H1 (cell line): ENCODE measurements at regions not wholly inside any gene's neighbourhood (a gene's known extent, or its start where the extent isn't known, plus 50 kb on each side); places are given as distances from the start of the nearest gene placed in this dataset.

Experiments used
- CTCF ChIA-PET: fragments of 300-600 bp; sonication (Branson Sonifier 250); formaldehyde crosslinking; loops from one replicate; lab custom pipeline; 2021; ENCODE audit not compliant: partially characterized antibody; lab: Charles Lee
- POLR2A ChIA-PET: fragments of 300-600 bp; sonication (Branson Sonifier 250); formaldehyde crosslinking; loops from one replicate; lab custom pipeline; 2021; ENCODE audit warnings: inconsistent platforms; ENCODE audit not compliant: partially characterized antibody; lab: Charles Lee
- DNase-seq, 2 experiments: peaks; one replicate each; pipeline versions ENCODE4 v3.0.0 to v3.0.0-alpha.2; 2010 to 2022; ENCODE audit warnings: low spot score in 2 of 2, low read depth in 1 of 2, mixed read lengths in 1 of 2
- FAIRE-seq: peaks from 2 replicates; lab custom pipeline; 2011; peaks lifted over from hg19 to GRCh38; lab: Jason Lieb, UNC
- H2AFZ ChIP-seq: 2 replicates; pipeline ENCODE4 v1.8.1; 2012; ENCODE audit warnings: low read length, inconsistent platforms
- H2AK5ac ChIP-seq: 2 replicates; pipeline ENCODE4 v1.6.1; 2013; ENCODE audit warnings: low read depth, low read length
- H2BK120ac ChIP-seq: replicated peaks from 2 replicates; pipeline ENCODE3; 2013; ENCODE audit warnings: low read depth, low read length, inconsistent platforms
- H2BK12ac ChIP-seq: 2 replicates; pipeline ENCODE4 v1.6.1; 2013; ENCODE audit warnings: low read depth, low read length
- H2BK15ac ChIP-seq: 2 replicates; pipeline ENCODE4 v1.6.1; 2013; ENCODE audit warnings: low read length
- H2BK20ac ChIP-seq: 2 replicates; pipeline ENCODE4 v1.6.1; 2013; ENCODE audit warnings: low read length
- H2BK5ac ChIP-seq: 2 replicates; pipeline ENCODE4 v1.6.1; 2013; ENCODE audit warnings: low read depth, low read length
- H3K14ac ChIP-seq: 2 replicates; pipeline ENCODE4 v1.6.1; 2013; ENCODE audit warnings: inconsistent platforms; ENCODE audit not compliant: insufficient read length
- H3K18ac ChIP-seq: 2 replicates; pipeline ENCODE4 v1.6.1; 2013; ENCODE audit warnings: low read length; ENCODE audit errors: extremely low read depth
- H3K23ac ChIP-seq: 2 replicates; pipeline ENCODE4 v1.6.1; 2013; ENCODE audit warnings: inconsistent platforms; ENCODE audit not compliant: insufficient read length
- H3K23me2 ChIP-seq: 2 replicates; pipeline ENCODE4 v1.6.1; 2013; ENCODE audit warnings: low read depth, low read length
- H3K27ac ChIP-seq: 2 replicates; pipeline ENCODE4 v1.6.1; 2011; ENCODE audit warnings: low read depth, low read length, inconsistent platforms
- H3K27me3 ChIP-seq, 4 experiments: replicated peaks in 1 of 4; 1 replicate in 1 of 4; 2 replicates in 3 of 4; pipeline versions ENCODE4 v1.6.1 to v1.8.1; 2011 to 2013; ENCODE audit warnings: low read length in 3 of 4, mild to moderate bottlenecking in 3 of 4, inconsistent platforms in 2 of 4, mixed read lengths in 2 of 4, moderate library complexity in 1 of 4; ENCODE audit not compliant: control insufficient read depth in 3 of 4, insufficient read depth in 3 of 4; ENCODE audit errors: extremely low read depth in 1 of 4
- H3K36me3 ChIP-seq, 4 experiments: 2 replicates each; pipeline versions ENCODE4 v1.6.1 to v1.8.1; 2011 to 2013; ENCODE audit warnings: mild to moderate bottlenecking in 4 of 4, low read length in 3 of 4, moderate library complexity in 2 of 4, control low read depth in 1 of 4, inconsistent platforms in 1 of 4; ENCODE audit not compliant: insufficient read depth in 4 of 4, control insufficient read depth in 2 of 4
- H3K4ac ChIP-seq: replicated peaks from 2 replicates; pipeline ENCODE3; 2013; ENCODE audit warnings: low read length, low read depth, mixed read lengths, inconsistent platforms; ENCODE audit not compliant: insufficient read length
- H3K4me1 ChIP-seq, 4 experiments: replicated peaks in 1 of 4; 1 replicate in 1 of 4; 2 replicates in 3 of 4; pipeline versions ENCODE4 v1.6.1 to v1.8.1; 2011 to 2013; ENCODE audit warnings: low read length in 3 of 4, inconsistent platforms in 2 of 4, mixed read lengths in 1 of 4; ENCODE audit not compliant: insufficient read depth in 4 of 4, control insufficient read depth in 3 of 4
- H3K4me2 ChIP-seq, 2 experiments: 2 replicates each; pipeline versions ENCODE4 v1.6.1 to v1.8.1; 2011 to 2013; ENCODE audit warnings: low read depth in 2 of 2, low read length in 2 of 2, control low read depth in 1 of 2, inconsistent platforms in 1 of 2, mild to moderate bottlenecking in 1 of 2; ENCODE audit not compliant: insufficient read depth in 1 of 2
- H3K4me3 ChIP-seq, 4 experiments: fragments of 200-600, 300-600 bp in 1 of 4; sonication (generic), shearing (Covaris generic), sonication (Bioruptor Twin) in 1 of 4; 2 replicates each; pipeline versions ENCODE4 v1.5.1 to v1.8.1; 2011 to 2016; ENCODE audit warnings: low read length in 4 of 4, low read depth in 3 of 4, control low read depth in 2 of 4, inconsistent platforms in 2 of 4, mild to moderate bottlenecking in 2 of 4, mixed read lengths in 1 of 4, moderate library complexity in 1 of 4; ENCODE audit not compliant: insufficient read depth in 2 of 4; ENCODE audit errors: extremely low read depth in 1 of 4
- H3K56ac ChIP-seq: replicated peaks from 2 replicates; pipeline ENCODE3; 2013; ENCODE audit warnings: low read depth, mild to moderate bottlenecking, mixed read lengths, low read length, inconsistent platforms; ENCODE audit not compliant: insufficient read length
- H3K79me1 ChIP-seq: 2 replicates; pipeline ENCODE4 v1.6.1; 2013; ENCODE audit warnings: low read depth, low read length, control low read depth
- H3K79me2 ChIP-seq, 2 experiments: 2 replicates each; pipeline versions ENCODE4 v1.6.1 to v1.8.1; 2012 to 2013; ENCODE audit warnings: low read length in 2 of 2, mild to moderate bottlenecking in 2 of 2, inconsistent platforms in 1 of 2; ENCODE audit not compliant: insufficient read depth in 2 of 2, control insufficient read depth in 1 of 2
- H3K9ac ChIP-seq, 4 experiments: replicated peaks in 1 of 4; 1 replicate in 1 of 4; 2 replicates in 3 of 4; pipeline versions ENCODE4 v1.6.1 to v1.8.1; 2011 to 2013; ENCODE audit warnings: low read depth in 3 of 4, low read length in 3 of 4, control low read depth in 2 of 4, mild to moderate bottlenecking in 2 of 4, moderate library complexity in 2 of 4, inconsistent platforms in 1 of 4; ENCODE audit errors: extremely low read depth in 1 of 4
- H3K9me3 ChIP-seq, 2 experiments: 2 replicates each; pipeline versions ENCODE4 v1.6.1 to v1.8.1; 2012 to 2013; ENCODE audit warnings: mild to moderate bottlenecking in 2 of 2, moderate library complexity in 2 of 2, control low read depth in 1 of 2, inconsistent platforms in 1 of 2, low read depth in 1 of 2, low read length in 1 of 2, mixed read lengths in 1 of 2; ENCODE audit not compliant: insufficient read depth in 2 of 2
- H4K20me1 ChIP-seq, 2 experiments: replicated peaks in 1 of 2; 2 replicates each; pipeline versions ENCODE3 to v1.8.1; 2011 to 2013; ENCODE audit warnings: inconsistent platforms in 2 of 2, low read length in 2 of 2, mild to moderate bottlenecking in 1 of 2; ENCODE audit not compliant: insufficient read depth in 2 of 2, control insufficient read depth in 1 of 2
- H4K5ac ChIP-seq: 2 replicates; pipeline ENCODE4 v1.6.1; 2013; ENCODE audit warnings: low read length, low read depth, mixed read lengths, inconsistent platforms; ENCODE audit not compliant: insufficient read length
- H4K8ac ChIP-seq: 2 replicates; pipeline ENCODE4 v1.8.0; 2013; ENCODE audit warnings: mild to moderate bottlenecking, moderate library complexity, low read length, inconsistent platforms; ENCODE audit not compliant: insufficient read depth; ENCODE audit errors: extremely low read depth
- H4K91ac ChIP-seq: replicated peaks from 2 replicates; pipeline ENCODE3; 2013; ENCODE audit warnings: low read length, mixed read lengths, inconsistent platforms; ENCODE audit not compliant: insufficient read length
- CEBPB ChIP-seq: IDR thresholded peaks from 2 replicates; pipeline ENCODE4 v1.6.1; 2012; ENCODE audit warnings: low read depth, low read length
- CTCF ChIP-seq, 3 experiments: IDR thresholded peaks; 1 replicate in 2 of 3; 2 replicates in 1 of 3; pipeline versions ENCODE4 v1.5.1 to v1.6.1; 2011; ENCODE audit warnings: low read length in 3 of 3, mild to moderate bottlenecking in 3 of 3, inconsistent platforms in 2 of 3, low read depth in 1 of 3, moderate library complexity in 1 of 3; ENCODE audit not compliant: insufficient read depth in 1 of 3; ENCODE audit errors: control extremely low read depth in 1 of 3
- JUND ChIP-seq: IDR thresholded peaks from 2 replicates; pipeline ENCODE4 v1.6.1; 2011; ENCODE audit warnings: mild to moderate bottlenecking, improper control_type of control experiment, low read length
- KDM4A ChIP-seq: IDR thresholded peaks from one replicate; pipeline ENCODE4 v1.7.1; 2012; ENCODE audit warnings: low read depth, mild to moderate bottlenecking, moderate library complexity, low read length, inconsistent platforms; ENCODE audit not compliant: severe bottlenecking
- RAD21 ChIP-seq, 2 experiments: IDR thresholded peaks in 1 of 2; conservative IDR thresholded peaks in 1 of 2; 2 replicates each; pipeline ENCODE4 v1.6.1; 2011; ENCODE audit warnings: low read depth in 2 of 2, low read length in 2 of 2, improper control_type of control experiment in 1 of 2, inconsistent platforms in 1 of 2, mild to moderate bottlenecking in 1 of 2, moderate library complexity in 1 of 2
- SP1 ChIP-seq: IDR thresholded peaks from 2 replicates; pipeline ENCODE4 v1.6.1; 2011; ENCODE audit warnings: low read depth, low read length
- SP2 ChIP-seq: IDR thresholded peaks from 2 replicates; pipeline ENCODE4 v1.6.1; 2012; ENCODE audit warnings: mild to moderate bottlenecking, low read length, inconsistent platforms
- TEAD4 ChIP-seq: IDR thresholded peaks from 2 replicates; pipeline ENCODE4 v1.6.1; 2012; ENCODE audit warnings: low read depth, low read length, inconsistent platforms, mixed read lengths
- WGBS, 2 experiments: shearing (Covaris generic) in 1 of 2; methylation state at CpG; one replicate each; pipeline versions ENCODE4 v1.1.6 to v1.1.7; 2013 to 2015; ENCODE audit warnings: low lambda C conversion rate in 2 of 2, mixed read lengths in 2 of 2, inconsistent platforms in 1 of 2, low coverage in 1 of 2, missing lambda C conversion rate in 1 of 2; ENCODE audit not compliant: insufficient replicate concordance in 2 of 2, insufficient coverage in 1 of 2, insufficient read length in 1 of 2; ENCODE audit errors: extremely low coverage in 1 of 2, missing lambda C conversion rate in 1 of 2; 5-methylcytosine and 5-hydroxymethylcytosine counted together
- TF ChIP-seq, protein P1 (sequence below): IDR thresholded peaks from 2 replicates; pipeline ENCODE4 v1.6.1; 2012; ENCODE audit warnings: inconsistent platforms

DNA sequence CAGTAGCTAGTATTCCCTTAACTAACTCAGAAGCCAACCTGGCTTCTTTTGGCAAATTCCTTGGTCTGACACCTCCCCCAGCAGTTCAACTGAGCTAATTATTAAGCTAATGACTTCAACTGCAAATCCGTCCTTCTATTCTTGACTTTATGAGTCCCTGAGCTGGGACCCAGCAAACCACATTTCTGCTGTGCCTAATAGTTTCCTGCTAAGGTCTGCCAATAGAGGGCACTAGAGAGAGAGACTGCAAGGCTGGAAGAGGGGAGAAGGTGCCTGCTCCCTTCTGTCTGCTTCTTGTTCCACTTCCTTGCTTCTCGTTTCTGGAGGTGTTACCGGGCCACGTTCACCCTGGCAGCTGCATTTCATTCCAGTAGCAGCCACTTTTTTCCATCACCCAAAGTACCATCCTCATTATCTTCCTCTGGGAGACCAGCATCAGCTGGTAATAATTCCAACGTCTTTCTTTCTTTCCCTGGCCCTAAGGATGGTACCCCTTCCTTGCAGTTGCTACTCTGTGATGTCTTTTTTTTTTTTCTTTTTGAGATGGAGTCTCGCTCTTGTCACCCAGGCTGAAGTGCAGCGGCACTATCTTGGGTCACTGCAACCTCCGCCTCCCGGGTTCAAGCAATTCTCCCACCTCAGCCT, 352.0 kb downstream of the TNS1 start:
- H3K14ac ChIP-seq = no peak overlapping the region
- no peaks in the 10 kb centered on the region for H3K79me1 ChIP-seq
- FAIRE-seq (no peak), DNase-seq (peak; percentile 51 to 54)
- H2BK20ac ChIP-seq = no peak overlapping the region
- H4K91ac ChIP-seq = no peak overlapping the region
- no peak overlapping the region for H3K18ac ChIP-seq
- no peak overlapping the region for H2BK120ac ChIP-seq
- H3K9me3 ChIP-seq = no peaks in the 10 kb centered on the region
- no peak overlapping the region for H3K9ac ChIP-seq
- POLR2A ChIA-PET = interaction anchor here (0.9 kb wide), 1 partner anchor 1152 kb away, joined by 3 read pairs; the partner anchor contains the start of gene RPL37A
- no peak overlapping the region for H3K27ac ChIP-seq
- no peaks in the 10 kb centered on the region for H4K20me1 ChIP-seq
- no peak overlapping the region for H4K8ac ChIP-seq
- H3K27me3 ChIP-seq = peaks cover 0 to 2% (median 0%) of the 10 kb centered on the region in 4 experiments; a peak in 1 of 7 replicates
- WGBS, 2 experiments = 58% methylated on average over 7 of the region's 9 CpGs; no CpG with 5 or more reads in 1 of the 2 experiments
- no peak overlapping the region for H3K23ac ChIP-seq
- H3K23me2 ChIP-seq = no peaks in the 10 kb centered on the region
- H4K5ac ChIP-seq = no peak overlapping the region
- H3K56ac ChIP-seq = no peak overlapping the region
- no peak overlapping the region for H3K4ac ChIP-seq
- H3K36me3 ChIP-seq = no peaks in the 10 kb centered on the region
- CTCF ChIA-PET = interaction anchor here (0.6 to 10.0 kb wide), 58 partner anchors 8 to 969 kb away, joined by 3 to 91 read pairs (median 4); partner anchors contain the start of gene IGFBP5
- H3K79me2 ChIP-seq = no peaks in the 10 kb centered on the region
- H2BK12ac ChIP-seq = no peak overlapping the region
- peaks cover 0 to 5% (median under 1%) of the 10 kb centered on the region in 4 experiments; a peak in 2 of 7 replicates for H3K4me1 ChIP-seq
- no peak overlapping the region for H2AK5ac ChIP-seq
- 0 out of 2 replicates have a peak overlapping the region, but pooled peaks have one; percentile 59 for H2AFZ ChIP-seq
- H2BK5ac ChIP-seq = no peak overlapping the region
- H2BK15ac ChIP-seq = no peak overlapping the region
- H3K4me2 ChIP-seq = peak overlapping the region; percentile 12 to 45; a peak in 3 of 4 replicates
- peak overlapping the region in 1 of 4 experiments; percentile 35; a peak in 2 of 8 replicates for H3K4me3 ChIP-seq
- TF ChIP-seq TEAD4 = peak; percentile 60; the same call in 1 of the 2 replicates
- TF ChIP-seq JUND = peak; percentile 36; the same call in 1 of the 2 replicates
- no peak for TF ChIP-seq KDM4A
- TF ChIP-seq SP1 = peak; percentile 49; the same call in 1 of the 2 replicates
- TF ChIP-seq SP2 = no peak
- TF ChIP-seq CEBPB = no peak
- TF ChIP-seq RAD21 (IDR thresholded peaks at IDR 0.05 in 1 of 2, conservative IDR thresholded peaks at IDR 0.05 in 1 of 2; ENCODE audit: low read depth in 2 of 2, low read length in 2 of 2) = peak; percentile 73 to 79
- peak; percentile 47 to 94 (median 77) for TF ChIP-seq CTCF (IDR thresholded peaks at IDR 0.05; ENCODE audit: control extremely low read depth in 1 of 3, insufficient read depth in 1 of 3, low read depth in 1 of 3, low read length in 3 of 3)
- TF ChIP-seq, protein P1, sequence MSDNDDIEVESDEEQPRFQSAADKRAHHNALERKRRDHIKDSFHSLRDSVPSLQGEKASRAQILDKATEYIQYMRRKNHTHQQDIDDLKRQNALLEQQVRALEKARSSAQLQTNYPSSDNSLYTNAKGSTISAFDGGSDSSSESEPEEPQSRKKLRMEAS = peak; percentile 41
